ENCODE measurements at regions not wholly inside any gene's neighbourhood (a gene's known extent, or its start where the extent isn't known, plus 50 kb on each side); places are given as distances from the start of the nearest gene placed in this dataset.

DNA sequence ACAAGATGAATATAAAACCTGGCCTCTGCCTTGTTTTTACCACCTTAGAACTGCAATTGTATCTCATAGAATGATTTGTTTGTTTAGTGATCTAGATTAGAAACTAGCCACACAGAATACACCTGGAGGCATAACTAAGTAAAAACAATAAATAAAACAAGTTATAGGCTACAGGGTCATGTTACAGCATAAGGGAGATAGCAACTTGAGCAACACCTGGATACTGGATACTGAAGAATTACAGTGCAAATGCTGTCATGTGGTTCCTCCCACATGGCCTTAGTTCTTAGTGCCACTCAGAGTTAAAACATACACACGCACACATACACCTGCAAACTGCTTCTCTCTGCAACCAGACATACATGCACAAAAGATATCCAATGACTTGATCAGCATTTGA lies 563.4 kb upstream of the DPPA4 start:
- no peaks in the 10 kb centered on the region for H3K9me3 ChIP-seq
- no peaks in the 10 kb centered on the region for H3K4me1 ChIP-seq
- H3K27me3 ChIP-seq = no peaks in the 10 kb centered on the region
- WGBS, 2 donors = 39 to 74% methylated on average over 1 of the region's 1 CpG
- no peak overlapping the region for H3K4me3 ChIP-seq
- no peaks in the 10 kb centered on the region for H3K36me3 ChIP-seq
- no peak for ATAC-seq (ENCODE audit: low FRiP score in 2 of 2)
- no peak overlapping the region for H3K27ac ChIP-seq
- DNase-seq = no peak
- no peak for TF ChIP-seq EP300 (IDR thresholded peaks at IDR 0.05)
- no peak for TF ChIP-seq POLR2A (IDR thresholded peaks at IDR 0.05)
- TF ChIP-seq, protein P1, sequence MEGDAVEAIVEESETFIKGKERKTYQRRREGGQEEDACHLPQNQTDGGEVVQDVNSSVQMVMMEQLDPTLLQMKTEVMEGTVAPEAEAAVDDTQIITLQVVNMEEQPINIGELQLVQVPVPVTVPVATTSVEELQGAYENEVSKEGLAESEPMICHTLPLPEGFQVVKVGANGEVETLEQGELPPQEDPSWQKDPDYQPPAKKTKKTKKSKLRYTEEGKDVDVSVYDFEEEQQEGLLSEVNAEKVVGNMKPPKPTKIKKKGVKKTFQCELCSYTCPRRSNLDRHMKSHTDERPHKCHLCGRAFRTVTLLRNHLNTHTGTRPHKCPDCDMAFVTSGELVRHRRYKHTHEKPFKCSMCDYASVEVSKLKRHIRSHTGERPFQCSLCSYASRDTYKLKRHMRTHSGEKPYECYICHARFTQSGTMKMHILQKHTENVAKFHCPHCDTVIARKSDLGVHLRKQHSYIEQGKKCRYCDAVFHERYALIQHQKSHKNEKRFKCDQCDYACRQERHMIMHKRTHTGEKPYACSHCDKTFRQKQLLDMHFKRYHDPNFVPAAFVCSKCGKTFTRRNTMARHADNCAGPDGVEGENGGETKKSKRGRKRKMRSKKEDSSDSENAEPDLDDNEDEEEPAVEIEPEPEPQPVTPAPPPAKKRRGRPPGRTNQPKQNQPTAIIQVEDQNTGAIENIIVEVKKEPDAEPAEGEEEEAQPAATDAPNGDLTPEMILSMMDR (IDR thresholded peaks at IDR 0.05) = no peak
- TF ChIP-seq POLR2AphosphoS5 (IDR thresholded peaks at IDR 0.05) = no peak

DNA sequence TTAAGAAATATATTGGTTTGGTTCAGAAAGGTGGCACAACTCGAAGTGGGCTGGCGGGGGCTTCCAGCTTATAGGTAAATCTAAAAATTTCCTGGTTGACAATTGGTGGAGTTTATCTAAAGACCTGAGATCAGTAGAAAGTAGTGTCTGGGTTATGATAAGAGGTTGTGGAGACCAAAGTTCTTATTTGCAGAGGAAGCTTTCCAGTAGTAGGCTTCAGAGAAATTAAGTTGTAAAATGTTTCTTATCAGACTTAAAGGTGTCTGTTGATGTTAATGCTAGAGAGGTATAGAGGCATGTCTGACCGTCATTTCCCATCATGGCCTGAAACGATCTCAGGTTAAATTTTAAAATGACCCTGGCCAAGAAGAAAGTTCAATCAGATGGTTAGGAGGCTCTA lies 565.2 kb upstream of the DPPA4 start:
- ATAC-seq (ENCODE audit: low FRiP score in 2 of 2) = no peak
- TF ChIP-seq POLR2AphosphoS5 (IDR thresholded peaks at IDR 0.05) (no peak), POLR2A (IDR thresholded peaks at IDR 0.05) (no peak), EP300 (IDR thresholded peaks at IDR 0.05) (no peak)
- TF ChIP-seq, protein P1 (IDR thresholded peaks at IDR 0.05) = no peak
- DNase-seq = no peak
- Histone ChIP-seq H3K9me3 (no peaks in the 10 kb centered on the region), H3K4me1 (no peaks in the 10 kb centered on the region), H3K36me3 (no peaks in the 10 kb centered on the region), H3K4me3 (no peak overlapping the region), H3K27me3 (no peaks in the 10 kb centered on the region), H3K27ac (no peak overlapping the region)
- WGBS, 2 donors = 80 to 83% methylated on average over 4 of the region's 4 CpGs

DNA sequence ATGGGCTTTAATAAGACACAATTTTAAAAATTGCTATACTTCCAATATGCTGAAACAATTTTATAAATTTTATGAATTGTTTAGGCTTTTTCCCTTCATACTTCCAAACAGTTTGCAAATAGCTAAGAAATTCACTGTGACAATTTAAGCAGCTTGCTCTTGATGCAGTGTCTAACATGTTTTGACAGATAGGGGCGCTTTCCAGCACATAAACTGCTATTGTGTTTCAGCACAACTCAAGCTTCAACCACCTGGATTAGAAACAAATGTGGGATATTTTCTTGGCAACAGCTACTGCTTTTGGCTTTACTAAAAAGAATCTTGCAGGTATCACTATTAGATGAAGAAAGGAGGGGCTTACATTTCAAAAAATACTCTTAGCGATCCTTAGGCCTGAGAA lies 565.8 kb upstream of the DPPA4 start:
- TF ChIP-seq POLR2A (IDR thresholded peaks at IDR 0.05) (no peak), EP300 (IDR thresholded peaks at IDR 0.05) (no peak), POLR2AphosphoS5 (IDR thresholded peaks at IDR 0.05) (no peak)
- TF ChIP-seq, protein P1 (IDR thresholded peaks at IDR 0.05) = no peak
- Histone ChIP-seq H3K4me1 (no peaks in the 10 kb centered on the region), H3K27me3 (no peaks in the 10 kb centered on the region), H3K36me3 (no peaks in the 10 kb centered on the region), H3K4me3 (no peak overlapping the region), H3K9me3 (no peaks in the 10 kb centered on the region), H3K27ac (no peak overlapping the region)
- DNase-seq (no peak), ATAC-seq (ENCODE audit: low FRiP score in 2 of 2) (no peak)
- WGBS, 2 donors = 79 to 84% methylated on average over 2 of the region's 2 CpGs

DNA sequence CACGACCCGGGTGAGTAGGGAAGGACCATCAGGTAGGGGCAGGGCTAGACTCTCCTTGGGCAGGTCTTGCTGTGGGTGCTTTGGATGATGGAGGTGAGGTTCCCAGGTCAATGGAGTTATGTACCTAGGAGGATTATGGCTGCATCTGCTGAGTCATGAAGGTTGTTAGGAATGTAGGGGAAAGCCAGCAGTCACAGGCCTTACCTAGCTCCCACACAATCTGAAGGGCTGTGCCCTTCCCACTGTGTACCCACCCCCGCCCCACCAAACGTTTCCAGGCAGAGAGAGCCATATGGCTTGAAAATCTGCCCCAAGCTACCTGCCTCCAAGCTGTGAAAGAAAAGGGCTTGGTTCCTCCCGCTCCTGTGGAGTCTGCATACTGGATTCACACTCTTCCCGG lies 573.4 kb upstream of the DPPA4 start:
- Histone ChIP-seq H3K27me3 (no peaks in the 10 kb centered on the region), H3K9me3 (no peaks in the 10 kb centered on the region), H3K4me1 (no peaks in the 10 kb centered on the region), H3K4me3 (no peak overlapping the region), H3K27ac (no peak overlapping the region), H3K36me3 (no peaks in the 10 kb centered on the region)
- TF ChIP-seq POLR2A (IDR thresholded peaks at IDR 0.05) (no peak), POLR2AphosphoS5 (IDR thresholded peaks at IDR 0.05) (no peak), EP300 (IDR thresholded peaks at IDR 0.05) (no peak)
- TF ChIP-seq, protein P1 (IDR thresholded peaks at IDR 0.05) = no peak
- WGBS, 2 donors = 66 to 74% methylated on average over 3 to 6 of the region's 6 CpGs
- no peak for ATAC-seq (ENCODE audit: low FRiP score in 2 of 2)
- no peak for DNase-seq

DNA sequence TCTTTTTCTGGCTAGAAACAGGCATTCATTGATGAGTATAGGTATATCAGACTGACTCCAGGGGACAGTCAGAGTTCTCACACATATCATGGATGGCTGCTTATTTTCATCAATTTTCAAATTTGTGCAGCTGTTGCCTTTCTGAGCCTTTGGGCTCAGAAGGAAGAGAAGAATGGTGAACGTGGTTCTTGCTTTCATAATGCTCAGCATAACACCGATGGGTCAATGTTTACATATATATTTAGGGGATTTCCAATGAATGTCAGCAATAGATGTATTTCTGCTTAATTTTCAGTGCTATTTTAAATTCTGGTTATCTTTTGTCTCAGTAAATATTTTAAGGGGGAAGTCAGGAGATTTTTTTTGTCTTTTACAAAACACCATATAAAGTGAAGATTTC lies 581.4 kb upstream of the DPPA4 start:
- ATAC-seq (ENCODE audit: low FRiP score in 2 of 2) = no peak
- Histone ChIP-seq H3K9me3 (no peaks in the 10 kb centered on the region), H3K4me1 (no peaks in the 10 kb centered on the region), H3K27me3 (no peaks in the 10 kb centered on the region), H3K27ac (no peak overlapping the region), H3K36me3 (no peaks in the 10 kb centered on the region), H3K4me3 (no peak overlapping the region)
- DNase-seq = no peak
- TF ChIP-seq POLR2AphosphoS5 (IDR thresholded peaks at IDR 0.05) (no peak), POLR2A (IDR thresholded peaks at IDR 0.05) (no peak), EP300 (IDR thresholded peaks at IDR 0.05) (no peak)
- TF ChIP-seq, protein P1 (IDR thresholded peaks at IDR 0.05) = no peak
- 49 to 64% methylated on average over 2 of the region's 2 CpGs for WGBS, 2 donors
